ENCODE measurements at regions not wholly inside any gene's neighbourhood (a gene's known extent, or its start where the extent isn't known, plus 50 kb on each side); places are given as distances from the start of the nearest gene placed in this dataset.
"Not testable (repeated sequence)": the region's sequence is repeated elsewhere in the genome, so short reads cannot be mapped to it uniquely, and the experiment has no call there.

GRCh38 chr20:26187329-26187728 is 490.7 kb upstream of the ZNF337 start:
- H3K27me3 ChIP-seq (ENCODE audit: control insufficient read depth, low read length); H3K4me3 ChIP-seq (ENCODE audit: low read length); H3K9me3 ChIP-seq (ENCODE audit: control insufficient read depth, insufficient read depth, low read length); H3K36me3 ChIP-seq (ENCODE audit: control insufficient read depth, low read length); H3K27ac ChIP-seq (ENCODE audit: low read depth, low read length); H3K79me2 ChIP-seq (ENCODE audit: control insufficient read depth, low read length); H3K4me2 ChIP-seq (ENCODE audit: low read length); H3K4me1 ChIP-seq (ENCODE audit: control insufficient read depth, low read length); H4K20me1 ChIP-seq (ENCODE audit: control insufficient read depth, insufficient read depth, low read depth, low read length); H3F3A ChIP-seq (ENCODE audit: control insufficient read depth, insufficient read depth); H3K9me2 ChIP-seq (replicated peaks; ENCODE audit: control insufficient read depth, low read length): not testable (repeated sequence)

GRCh38 chr20:26183720-26184119 is 487.1 kb upstream of the ZNF337 start:
- not testable (repeated sequence) for H3K27me3 ChIP-seq (ENCODE audit: control insufficient read depth, low read length); H3K4me3 ChIP-seq (ENCODE audit: low read length); H3K27ac ChIP-seq (ENCODE audit: low read depth, low read length); H3F3A ChIP-seq (ENCODE audit: control insufficient read depth, insufficient read depth); H4K20me1 ChIP-seq (ENCODE audit: control insufficient read depth, insufficient read depth, low read depth, low read length); H3K9me2 ChIP-seq (replicated peaks; ENCODE audit: control insufficient read depth, low read length); H3K79me2 ChIP-seq (ENCODE audit: control insufficient read depth, low read length); H3K9me3 ChIP-seq (ENCODE audit: control insufficient read depth, insufficient read depth, low read length); H3K4me2 ChIP-seq (ENCODE audit: low read length); H3K36me3 ChIP-seq (ENCODE audit: control insufficient read depth, low read length); H3K4me1 ChIP-seq (ENCODE audit: control insufficient read depth, low read length)

- H3K36me3 ChIP-seq (ENCODE audit: control insufficient read depth, low read length); H3K9me3 ChIP-seq (ENCODE audit: control insufficient read depth, insufficient read depth, low read length); H4K20me1 ChIP-seq (ENCODE audit: control insufficient read depth, insufficient read depth, low read depth, low read length); H3K27me3 ChIP-seq (ENCODE audit: control insufficient read depth, low read length); H3K79me2 ChIP-seq (ENCODE audit: control insufficient read depth, low read length); H3K4me3 ChIP-seq (ENCODE audit: low read length); H3K9me2 ChIP-seq (replicated peaks; ENCODE audit: control insufficient read depth, low read length); H3K27ac ChIP-seq (ENCODE audit: low read depth, low read length); H3K4me1 ChIP-seq (ENCODE audit: control insufficient read depth, low read length); H3F3A ChIP-seq (ENCODE audit: control insufficient read depth, insufficient read depth); H3K4me2 ChIP-seq (ENCODE audit: low read length): not testable (repeated sequence)
Observed at GRCh38 chr20:26181364-26181763, 484.7 kb upstream of the ZNF337 start.

GRCh38 chr20:26171875-26172274 is 475.2 kb upstream of the ZNF337 start:
- not testable (repeated sequence) for H3K4me3 ChIP-seq (ENCODE audit: low read length); H3K27me3 ChIP-seq (ENCODE audit: control insufficient read depth, low read length); H3K27ac ChIP-seq (ENCODE audit: low read depth, low read length); H3K4me1 ChIP-seq (ENCODE audit: control insufficient read depth, low read length); H4K20me1 ChIP-seq (ENCODE audit: control insufficient read depth, insufficient read depth, low read depth, low read length); H3K4me2 ChIP-seq (ENCODE audit: low read length); H3K9me3 ChIP-seq (ENCODE audit: control insufficient read depth, insufficient read depth, low read length); H3F3A ChIP-seq (ENCODE audit: control insufficient read depth, insufficient read depth); H3K9me2 ChIP-seq (replicated peaks; ENCODE audit: control insufficient read depth, low read length); H3K36me3 ChIP-seq (ENCODE audit: control insufficient read depth, low read length); H3K79me2 ChIP-seq (ENCODE audit: control insufficient read depth, low read length)

- Histone ChIP-seq H3F3A (ENCODE audit: control insufficient read depth, insufficient read depth) (no peaks in the 10 kb centered on the region), H3K27ac (ENCODE audit: low read depth, low read length) (no peak overlapping the region), H3K27me3 (ENCODE audit: control insufficient read depth, low read length) (no peaks in the 10 kb centered on the region), H3K79me2 (ENCODE audit: control insufficient read depth, low read length) (no peaks in the 10 kb centered on the region), H3K9me2 (replicated peaks; ENCODE audit: control insufficient read depth, low read length) (no peaks in the 10 kb centered on the region), H3K36me3 (ENCODE audit: control insufficient read depth, low read length) (no peaks in the 10 kb centered on the region), H4K20me1 (ENCODE audit: control insufficient read depth, insufficient read depth, low read depth, low read length) (no peaks in the 10 kb centered on the region), H3K4me1 (ENCODE audit: control insufficient read depth, low read length) (no peaks in the 10 kb centered on the region), H3K4me2 (ENCODE audit: low read length) (no peak overlapping the region), H3K4me3 (ENCODE audit: low read length) (no peak overlapping the region), H3K9me3 (ENCODE audit: control insufficient read depth, insufficient read depth, low read length) (no peaks in the 10 kb centered on the region)
- TF ChIP-seq CTCF (IDR thresholded peaks at IDR 0.05; ENCODE audit: low read depth, low read length, poor library complexity, severe bottlenecking) (no peak), EZH2phosphoT487 (IDR thresholded peaks at IDR 0.05; ENCODE audit: borderline replicate concordance, low read length) (no peak)
Observed at GRCh38 chr20:26169506-26169905, 472.9 kb upstream of the ZNF337 start.
